IgD-negative memory B cell (primary cell): ENCODE measurements at regions not wholly inside any gene's neighbourhood (a gene's known extent, or its start where the extent isn't known, plus 50 kb on each side); places are given as distances from the start of the nearest gene placed in this dataset.
"Not testable (repeated sequence)": the region's sequence is repeated elsewhere in the genome, so short reads cannot be mapped to it uniquely, and the experiment has no call there.

Experiments used
- H3K27ac Mint-ChIP-seq, 3 donors: one replicate each; pipeline ENCODE4 v1.8.0; 2020 to 2022; ENCODE audit warnings: mild to moderate bottlenecking in 3 of 3, mixed read lengths in 3 of 3, moderate library complexity in 1 of 3
- H3K27me3 Mint-ChIP-seq: one replicate; pipeline ENCODE4 v1.8.0; 2021; ENCODE audit warnings: mixed read lengths
- H3K36me3 Mint-ChIP-seq: one replicate; pipeline ENCODE4 v1.8.0; 2020; ENCODE audit warnings: mild to moderate bottlenecking, mixed read lengths
- H3K4me1 Mint-ChIP-seq, 3 donors: one replicate each; pipeline ENCODE4 v1.8.0; 2020 to 2022; ENCODE audit warnings: mixed read lengths in 3 of 3, mild to moderate bottlenecking in 1 of 3
- H3K4me3 Mint-ChIP-seq, 4 donors: one replicate each; pipeline ENCODE4 v1.8.0; 2020 to 2022; ENCODE audit warnings: mild to moderate bottlenecking in 4 of 4, mixed read lengths in 4 of 4, moderate library complexity in 3 of 4
- H3K9me3 Mint-ChIP-seq, 3 donors: one replicate each; pipeline ENCODE4 v1.8.0; 2020 to 2021; ENCODE audit warnings: mixed read lengths in 3 of 3, mild to moderate bottlenecking in 1 of 3

DNA sequence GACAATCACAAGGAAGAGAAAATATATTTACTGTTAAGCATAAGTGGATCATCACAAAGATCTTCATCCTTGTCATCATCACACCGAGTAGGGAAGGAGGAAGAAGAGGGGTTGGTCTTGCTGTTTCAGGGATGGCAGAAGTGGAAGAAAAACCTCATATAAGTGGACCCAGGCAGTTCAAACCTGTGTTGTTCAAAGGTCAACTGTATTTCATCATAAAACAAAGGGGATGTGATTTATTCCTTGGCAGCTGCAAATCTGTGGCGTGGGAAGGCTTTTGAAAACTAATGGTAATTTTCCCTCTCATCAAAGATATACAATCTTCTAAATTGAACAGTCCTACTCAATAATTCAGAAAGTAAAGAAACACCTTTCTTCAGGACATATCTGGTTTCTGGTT, 129.9 kb upstream of the ABI3BP start:
- no peak overlapping the region for H3K27ac Mint-ChIP-seq
- no peaks in the 10 kb centered on the region for H3K9me3 Mint-ChIP-seq
- H3K36me3 Mint-ChIP-seq = no peaks in the 10 kb centered on the region
- no peak overlapping the region for H3K4me3 Mint-ChIP-seq
- H3K27me3 Mint-ChIP-seq = peaks cover 12% of the 10 kb centered on the region
- H3K4me1 Mint-ChIP-seq = no peaks in the 10 kb centered on the region

DNA sequence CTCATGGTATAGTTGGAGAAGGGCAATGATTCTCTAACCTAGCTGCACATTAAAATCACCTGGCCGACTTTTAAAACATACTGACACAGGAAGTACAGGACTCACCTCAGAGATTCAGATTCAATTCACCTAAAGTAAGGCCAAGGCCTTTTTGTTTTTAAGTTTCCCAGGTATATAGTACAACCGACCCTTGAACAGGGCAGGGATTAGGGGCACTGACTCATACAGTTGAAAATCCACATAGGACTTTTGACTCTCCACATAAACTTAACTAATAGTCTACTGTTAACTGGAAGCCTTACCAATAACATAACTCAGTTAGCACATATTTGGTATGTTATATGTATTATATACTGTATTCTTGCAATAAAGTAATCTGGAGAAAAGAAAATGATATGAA, 129.5 kb upstream of the ABI3BP start:
- Mint-ChIP-seq H3K4me3 (no peak overlapping the region), H3K27me3 (peaks cover 12% of the 10 kb centered on the region), H3K27ac (no peak overlapping the region), H3K9me3 (no peaks in the 10 kb centered on the region), H3K4me1 (no peaks in the 10 kb centered on the region), H3K36me3 (no peaks in the 10 kb centered on the region)

DNA sequence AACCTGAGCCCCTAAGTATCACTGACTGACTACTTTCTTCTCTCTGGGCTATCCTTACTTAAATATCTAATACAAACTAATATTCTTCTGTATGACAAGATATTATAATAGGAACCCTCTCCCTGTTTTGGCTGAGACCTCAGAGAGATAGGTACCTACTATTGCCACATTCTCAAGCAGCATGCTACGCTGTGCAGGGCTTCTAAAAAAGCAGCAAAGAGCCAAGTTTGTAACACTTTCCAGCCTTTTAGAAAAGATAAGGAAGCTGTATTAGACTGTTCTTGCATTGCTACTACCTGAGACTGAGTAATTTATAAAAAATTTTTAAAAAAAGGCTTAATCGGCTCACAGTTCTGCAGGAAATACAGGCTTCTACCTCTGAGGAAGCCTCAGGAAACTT, 126.8 kb upstream of the ABI3BP start:
- H3K4me3 Mint-ChIP-seq = no peak overlapping the region
- no peaks in the 10 kb centered on the region for H3K4me1 Mint-ChIP-seq
- H3K36me3 Mint-ChIP-seq = no peaks in the 10 kb centered on the region
- peaks cover 6% of the 10 kb centered on the region for H3K27me3 Mint-ChIP-seq
- H3K9me3 Mint-ChIP-seq = no peaks in the 10 kb centered on the region
- H3K27ac Mint-ChIP-seq = no peak overlapping the region

DNA sequence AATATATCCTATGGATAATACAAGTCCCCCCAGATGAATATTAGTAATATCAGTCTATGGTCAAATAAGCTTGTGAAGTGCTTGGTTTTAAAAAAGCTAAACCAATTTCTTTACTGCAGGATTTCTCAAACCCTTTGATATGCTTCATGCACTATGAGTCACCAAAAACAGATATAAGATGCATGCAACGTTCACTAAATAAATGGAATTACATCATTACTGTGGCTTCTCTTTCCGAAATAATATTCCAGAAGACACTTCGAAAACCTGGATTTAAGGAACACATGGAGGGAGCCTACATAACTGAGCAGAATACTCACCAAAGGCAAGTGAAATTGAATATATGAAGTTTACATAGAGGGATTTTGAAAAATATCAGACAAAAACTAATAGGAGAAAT, 126.3 kb upstream of the ABI3BP start:
- Mint-ChIP-seq H3K4me3 (no peak overlapping the region), H3K4me1 (no peaks in the 10 kb centered on the region), H3K27me3 (peaks cover 5% of the 10 kb centered on the region), H3K27ac (no peak overlapping the region), H3K36me3 (no peaks in the 10 kb centered on the region), H3K9me3 (peaks cover 0 to 3% (median 0%) of the 10 kb centered on the region in 3 donors)

DNA sequence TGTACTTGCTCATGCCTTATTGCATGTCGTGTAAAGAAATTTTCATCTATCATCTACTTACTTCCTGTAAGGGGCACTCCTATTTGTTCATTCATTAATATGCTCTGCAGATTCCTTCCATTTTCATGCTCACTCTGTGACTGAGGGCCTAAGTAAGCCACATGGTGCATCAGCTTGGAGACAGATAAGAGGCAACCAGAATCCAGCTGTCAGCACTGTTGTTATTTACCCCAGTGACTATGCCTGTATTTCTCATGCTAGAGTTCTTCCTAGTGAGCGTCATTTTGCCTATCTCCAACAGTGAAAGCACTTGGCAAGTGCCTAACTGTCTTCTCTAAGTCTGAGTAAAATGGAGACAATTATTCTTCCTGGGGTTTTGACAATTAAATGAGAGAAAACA, 124.8 kb upstream of the ABI3BP start:
- H3K36me3 Mint-ChIP-seq = no peaks in the 10 kb centered on the region
- no peak overlapping the region for H3K4me3 Mint-ChIP-seq

GRCh38 chr3:101117465-101117864, 124.2 kb upstream of the ABI3BP start:
- Mint-ChIP-seq H3K36me3 (no peaks in the 10 kb centered on the region), H3K4me3 (no peak overlapping the region), H3K27ac (no peak overlapping the region), H3K27me3 (no peaks in the 10 kb centered on the region), H3K9me3 (peaks cover 0 to 3% (median 0%) of the 10 kb centered on the region in 3 donors), H3K4me1 (no peaks in the 10 kb centered on the region)

More for the DNA sequence above, 124.8 kb upstream of the ABI3BP start:
- Mint-ChIP-seq H3K9me3 (peaks cover 0 to 3% (median 0%) of the 10 kb centered on the region in 3 donors), H3K4me1 (no peaks in the 10 kb centered on the region), H3K27ac (no peak overlapping the region), H3K27me3 (no peaks in the 10 kb centered on the region)

DNA sequence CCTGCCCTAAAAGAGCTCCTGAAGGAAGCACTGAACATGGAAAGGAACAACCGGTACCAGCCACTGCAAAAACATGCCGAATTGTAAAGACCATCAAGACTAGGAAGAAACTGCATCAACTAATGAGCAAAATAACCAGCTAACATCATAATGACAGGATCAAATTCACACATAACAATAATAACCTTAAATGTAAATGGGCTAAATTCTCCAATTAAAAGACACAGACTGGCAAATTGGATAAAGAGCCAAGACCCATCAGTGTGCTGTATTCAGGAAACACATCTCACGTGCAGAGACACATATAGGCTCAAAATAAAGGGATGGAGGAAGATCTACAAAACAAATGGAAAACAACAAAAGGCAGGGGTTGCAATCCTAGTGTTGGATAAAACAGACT, 117.1 kb upstream of the ABI3BP start:
- H3K27me3 Mint-ChIP-seq, H3K4me1 Mint-ChIP-seq, H3K4me3 Mint-ChIP-seq, H3K36me3 Mint-ChIP-seq, H3K27ac Mint-ChIP-seq: not testable (repeated sequence)
- H3K9me3 Mint-ChIP-seq = peaks cover 0 to 21% (median 7%) of the 10 kb centered on the region in 3 donors

GRCh38 chr3:101104321-101104720, 111.1 kb upstream of the ABI3BP start:
- peaks cover 0 to 2% (median 0%) of the 10 kb centered on the region in 3 donors for H3K9me3 Mint-ChIP-seq
- peak overlapping the region in 1 of 3 donors; percentile 22 for H3K27ac Mint-ChIP-seq
- no peaks in the 10 kb centered on the region for H3K4me1 Mint-ChIP-seq
- H3K36me3 Mint-ChIP-seq = no peaks in the 10 kb centered on the region
- peaks cover 9% of the 10 kb centered on the region for H3K27me3 Mint-ChIP-seq
- no peak overlapping the region for H3K4me3 Mint-ChIP-seq

- H3K4me3 Mint-ChIP-seq = no peak overlapping the region
- no peak overlapping the region for H3K27ac Mint-ChIP-seq
- peaks cover 9% of the 10 kb centered on the region for H3K27me3 Mint-ChIP-seq
- no peaks in the 10 kb centered on the region for H3K36me3 Mint-ChIP-seq
- no peaks in the 10 kb centered on the region for H3K4me1 Mint-ChIP-seq
- peaks cover 0 to 2% (median 0%) of the 10 kb centered on the region in 3 donors for H3K9me3 Mint-ChIP-seq
Measured at GRCh38 chr3:101102678-101103296, 109.6 kb upstream of the ABI3BP start.

GRCh38 chr3:101100361-101101009, 107.3 kb upstream of the ABI3BP start:
- H3K4me1 Mint-ChIP-seq = no peaks in the 10 kb centered on the region
- no peaks in the 10 kb centered on the region for H3K36me3 Mint-ChIP-seq
- peaks cover 6% of the 10 kb centered on the region for H3K27me3 Mint-ChIP-seq
- no peak overlapping the region for H3K27ac Mint-ChIP-seq
- no peaks in the 10 kb centered on the region for H3K9me3 Mint-ChIP-seq
- H3K4me3 Mint-ChIP-seq = no peak overlapping the region

GRCh38 chr3:101099791-101100190, 106.6 kb upstream of the ABI3BP start:
- Mint-ChIP-seq H3K27me3 (peaks cover 4% of the 10 kb centered on the region), H3K36me3 (no peaks in the 10 kb centered on the region), H3K9me3 (no peaks in the 10 kb centered on the region), H3K27ac (no peak overlapping the region), H3K4me1 (no peaks in the 10 kb centered on the region), H3K4me3 (peak overlapping the region in 1 of 4 donors; percentile 64)

DNA sequence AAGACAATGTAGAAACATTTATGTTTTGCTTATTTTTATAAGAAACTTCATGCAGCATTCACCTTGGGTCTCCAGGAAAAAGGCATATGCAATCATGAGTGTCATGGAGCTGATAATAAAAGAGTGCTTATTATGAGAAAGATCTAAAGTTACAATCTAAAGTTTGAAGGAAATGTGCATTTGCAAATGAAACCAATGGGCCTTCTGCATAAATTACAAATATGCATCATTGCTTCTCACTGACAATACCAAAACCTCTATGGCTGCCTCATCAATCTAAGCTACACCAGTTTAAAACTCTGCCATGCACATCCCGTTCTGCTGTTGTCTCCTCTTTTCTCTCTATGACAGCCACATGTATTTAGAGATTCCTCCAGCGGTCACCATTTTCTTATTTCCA, 103.2 kb upstream of the ABI3BP start:
- Mint-ChIP-seq H3K9me3 (no peaks in the 10 kb centered on the region), H3K27ac (no peak overlapping the region), H3K36me3 (no peaks in the 10 kb centered on the region), H3K4me1 (no peaks in the 10 kb centered on the region), H3K4me3 (no peak overlapping the region), H3K27me3 (peaks cover 2% of the 10 kb centered on the region)

DNA sequence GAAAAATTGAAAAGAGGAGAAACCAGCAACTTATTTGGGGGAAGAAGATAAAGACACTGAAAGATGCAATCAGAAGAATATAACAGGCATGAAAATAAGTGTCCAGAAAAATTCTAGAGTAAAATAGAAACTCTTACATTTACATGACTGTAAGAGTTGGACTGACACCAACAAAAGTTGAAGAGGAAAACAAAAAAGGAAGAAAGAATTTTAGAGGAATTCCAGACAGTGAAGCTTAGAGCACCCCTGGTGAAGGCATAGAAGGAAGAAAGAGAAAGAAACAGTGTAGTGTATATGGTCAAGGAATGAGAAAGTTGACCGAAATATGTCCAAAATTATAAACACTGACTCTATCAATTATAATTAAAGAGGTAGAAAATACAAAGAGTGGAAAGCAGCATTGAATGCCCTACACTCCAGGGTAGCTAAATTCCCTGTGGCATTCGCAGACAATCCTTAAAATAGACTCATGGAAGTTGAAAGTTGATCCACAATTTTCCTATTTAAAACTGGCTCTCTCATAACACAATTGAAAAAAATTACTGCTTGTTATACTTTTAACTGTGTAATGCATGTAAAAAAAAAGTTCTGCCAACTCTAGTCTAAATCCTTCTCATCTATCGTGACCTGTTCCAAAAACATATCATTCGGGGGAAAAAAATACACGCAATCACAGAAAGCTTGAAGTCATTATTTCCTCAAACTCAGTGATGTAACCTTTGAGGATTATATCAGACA, 102.6 kb upstream of the ABI3BP start:
- no peaks in the 10 kb centered on the region for H3K9me3 Mint-ChIP-seq

GRCh38 chr3:101091489-101091888, 98.3 kb upstream of the ABI3BP start:
- Mint-ChIP-seq H3K27ac (no peak overlapping the region), H3K9me3 (no peaks in the 10 kb centered on the region), H3K4me3 (no peak overlapping the region), H3K36me3 (no peaks in the 10 kb centered on the region), H3K27me3 (peaks cover 5% of the 10 kb centered on the region), H3K4me1 (no peaks in the 10 kb centered on the region)

More for the DNA sequence above, 102.6 kb upstream of the ABI3BP start:
- no peak overlapping the region for H3K4me3 Mint-ChIP-seq
- H3K27me3 Mint-ChIP-seq = no peaks in the 10 kb centered on the region
- no peaks in the 10 kb centered on the region for H3K4me1 Mint-ChIP-seq
- no peaks in the 10 kb centered on the region for H3K36me3 Mint-ChIP-seq
- H3K27ac Mint-ChIP-seq = no peak overlapping the region

DNA sequence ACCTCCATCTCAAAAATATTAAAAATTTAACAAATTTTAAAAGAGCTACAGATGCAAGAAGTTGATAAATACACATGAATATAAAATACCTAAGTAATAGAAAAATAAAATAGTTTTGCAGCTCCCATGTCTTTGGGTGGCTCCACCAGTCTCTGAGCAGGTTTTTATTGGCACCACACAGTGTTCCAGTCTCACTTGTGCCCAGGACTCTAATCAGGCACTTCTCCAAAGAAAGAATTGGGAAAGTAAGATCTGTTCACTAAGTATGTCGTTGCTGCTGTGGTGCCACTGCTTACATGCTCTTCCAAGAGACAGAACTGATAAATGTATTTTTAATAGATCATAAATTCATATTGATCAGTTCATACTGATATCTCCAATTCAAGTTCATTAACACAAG, 92.5 kb upstream of the ABI3BP start:
- H3K4me1 Mint-ChIP-seq = no peaks in the 10 kb centered on the region
- H3K27ac Mint-ChIP-seq = no peak overlapping the region
- no peaks in the 10 kb centered on the region for H3K36me3 Mint-ChIP-seq
- H3K27me3 Mint-ChIP-seq = peaks cover 6% of the 10 kb centered on the region
- peaks cover 0 to 2% (median 0%) of the 10 kb centered on the region in 3 donors for H3K9me3 Mint-ChIP-seq
- H3K4me3 Mint-ChIP-seq = no peak overlapping the region

GRCh38 chr3:101084404-101084803, 91.2 kb upstream of the ABI3BP start:
- no peak overlapping the region for H3K4me3 Mint-ChIP-seq
- H3K4me1 Mint-ChIP-seq = no peaks in the 10 kb centered on the region
- no peak overlapping the region for H3K27ac Mint-ChIP-seq
- peaks cover 0 to 2% (median 0%) of the 10 kb centered on the region in 3 donors for H3K9me3 Mint-ChIP-seq
- peaks cover 4% of the 10 kb centered on the region for H3K27me3 Mint-ChIP-seq
- H3K36me3 Mint-ChIP-seq = no peaks in the 10 kb centered on the region
